ENCODE measurements at regions not wholly inside any gene's neighbourhood (a gene's known extent, or its start where the extent isn't known, plus 50 kb on each side); places are given as distances from the start of the nearest gene placed in this dataset.

GRCh38 chr13:64684108-64684507, 2546.0 kb downstream of the PCDH9 start:
- H3K9me3 Mint-ChIP-seq: peaks cover 8% of the 10 kb centered on the region; the same call in 1 of the 2 replicates
- TF ChIP-seq, protein P1, sequence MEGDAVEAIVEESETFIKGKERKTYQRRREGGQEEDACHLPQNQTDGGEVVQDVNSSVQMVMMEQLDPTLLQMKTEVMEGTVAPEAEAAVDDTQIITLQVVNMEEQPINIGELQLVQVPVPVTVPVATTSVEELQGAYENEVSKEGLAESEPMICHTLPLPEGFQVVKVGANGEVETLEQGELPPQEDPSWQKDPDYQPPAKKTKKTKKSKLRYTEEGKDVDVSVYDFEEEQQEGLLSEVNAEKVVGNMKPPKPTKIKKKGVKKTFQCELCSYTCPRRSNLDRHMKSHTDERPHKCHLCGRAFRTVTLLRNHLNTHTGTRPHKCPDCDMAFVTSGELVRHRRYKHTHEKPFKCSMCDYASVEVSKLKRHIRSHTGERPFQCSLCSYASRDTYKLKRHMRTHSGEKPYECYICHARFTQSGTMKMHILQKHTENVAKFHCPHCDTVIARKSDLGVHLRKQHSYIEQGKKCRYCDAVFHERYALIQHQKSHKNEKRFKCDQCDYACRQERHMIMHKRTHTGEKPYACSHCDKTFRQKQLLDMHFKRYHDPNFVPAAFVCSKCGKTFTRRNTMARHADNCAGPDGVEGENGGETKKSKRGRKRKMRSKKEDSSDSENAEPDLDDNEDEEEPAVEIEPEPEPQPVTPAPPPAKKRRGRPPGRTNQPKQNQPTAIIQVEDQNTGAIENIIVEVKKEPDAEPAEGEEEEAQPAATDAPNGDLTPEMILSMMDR (IDR thresholded peaks at IDR 0.05): no peak
- DNase-seq: no peak
- H3K27me3 Mint-ChIP-seq (ENCODE audit: insufficient read depth): no peaks in the 10 kb centered on the region
- no peak overlapping the region for H3K4me3 Mint-ChIP-seq
- peaks cover 22% of the 10 kb centered on the region for H3K4me1 Mint-ChIP-seq (ENCODE audit: low read depth)
- H3K27ac Mint-ChIP-seq: no peak overlapping the region
- H3K36me3 Mint-ChIP-seq (ENCODE audit: low read depth): peaks cover 6% of the 10 kb centered on the region

DNA sequence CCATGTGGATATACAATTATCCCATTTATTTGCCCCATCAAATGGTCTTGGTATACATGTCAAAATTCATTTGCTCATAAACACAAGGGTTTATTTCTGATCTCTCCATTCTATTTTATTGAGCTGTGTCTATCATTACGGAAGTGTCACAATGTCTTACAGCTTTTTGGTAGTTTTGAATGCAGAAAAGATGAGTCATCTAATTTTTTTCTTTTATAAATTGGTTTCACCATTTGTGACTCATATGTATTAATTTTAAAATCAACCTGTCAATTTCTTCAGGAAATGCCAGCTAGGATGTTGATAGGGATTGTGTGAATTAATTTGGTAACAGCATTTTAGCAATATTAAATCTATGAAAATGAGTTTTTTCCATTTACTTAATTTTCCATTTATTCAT, 2549.4 kb downstream of the PCDH9 start:
- Mint-ChIP-seq H3K27me3 (ENCODE audit: insufficient read depth) (no peaks in the 10 kb centered on the region), H3K4me1 (ENCODE audit: low read depth) (peaks cover 17% of the 10 kb centered on the region), H3K36me3 (ENCODE audit: low read depth) (peaks cover 6% of the 10 kb centered on the region), H3K9me3 (peaks cover 8% of the 10 kb centered on the region; the same call in 1 of the 2 replicates), H3K4me3 (no peak overlapping the region), H3K27ac (no peak overlapping the region)
- DNase-seq: no peak
- TF ChIP-seq, protein P1 (IDR thresholded peaks at IDR 0.05): no peak

- no peaks in the 10 kb centered on the region; the same call in 1 of the 2 replicates for H3K9me3 Mint-ChIP-seq
- peaks cover 39% of the 10 kb centered on the region for H3K4me1 Mint-ChIP-seq (ENCODE audit: low read depth)
- H3K4me3 Mint-ChIP-seq: peak overlapping the region; percentile 42
- DNase-seq: peak; percentile 91
- no peaks in the 10 kb centered on the region; the same call in 1 of the 2 replicates for H3K36me3 Mint-ChIP-seq (ENCODE audit: low read depth)
- TF ChIP-seq, protein P1 (IDR thresholded peaks at IDR 0.05): no peak
- peak overlapping the region; percentile 79 for H3K27ac Mint-ChIP-seq
- no peaks in the 10 kb centered on the region for H3K27me3 Mint-ChIP-seq (ENCODE audit: insufficient read depth)
Observed at GRCh38 chr13:64675255-64675892, 2554.8 kb downstream of the PCDH9 start.

GRCh38 chr13:64674126-64674525, 2556.0 kb downstream of the PCDH9 start:
- no peak for DNase-seq
- Mint-ChIP-seq H3K27me3 (ENCODE audit: insufficient read depth) (no peaks in the 10 kb centered on the region), H3K4me3 (no peak overlapping the region), H3K27ac (peak overlapping the region; percentile 54), H3K9me3 (no peaks in the 10 kb centered on the region; the same call in 1 of the 2 replicates), H3K4me1 (ENCODE audit: low read depth) (peaks cover 39% of the 10 kb centered on the region), H3K36me3 (ENCODE audit: low read depth) (no peaks in the 10 kb centered on the region; the same call in 1 of the 2 replicates)
- TF ChIP-seq, protein P1 (IDR thresholded peaks at IDR 0.05): no peak

DNA sequence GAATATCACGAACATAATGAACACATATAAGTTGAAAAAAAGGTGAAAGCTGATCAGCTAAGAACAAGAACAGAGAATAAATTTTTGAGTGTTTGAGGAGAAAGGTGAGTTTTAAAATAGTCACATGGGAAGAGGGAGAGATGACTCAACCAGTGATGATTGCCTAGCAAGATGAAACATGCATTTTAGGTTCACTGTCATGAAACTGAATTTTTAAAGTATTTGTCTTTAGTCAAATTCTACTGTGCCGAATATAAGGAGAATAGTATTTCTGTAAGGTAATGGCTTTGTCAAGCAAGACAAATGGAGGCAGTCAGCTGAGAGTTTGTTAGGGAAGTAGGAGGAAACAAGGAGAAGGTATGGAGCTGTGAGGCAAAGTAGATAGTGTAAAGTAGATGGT, 2557.4 kb downstream of the PCDH9 start:
- no peak for DNase-seq
- TF ChIP-seq, protein P1 (IDR thresholded peaks at IDR 0.05): no peak
- no peaks in the 10 kb centered on the region; the same call in 1 of the 2 replicates for H3K27me3 Mint-ChIP-seq (ENCODE audit: insufficient read depth)
- no peaks in the 10 kb centered on the region; the same call in 1 of the 2 replicates for H3K36me3 Mint-ChIP-seq (ENCODE audit: low read depth)
- H3K9me3 Mint-ChIP-seq: no peaks in the 10 kb centered on the region; the same call in 1 of the 2 replicates
- H3K4me3 Mint-ChIP-seq: no peak overlapping the region
- H3K4me1 Mint-ChIP-seq (ENCODE audit: low read depth): peaks cover 39% of the 10 kb centered on the region
- H3K27ac Mint-ChIP-seq: no peak overlapping the region
